Stimulated activated CD4-positive, alpha-beta T cell treated with anti-CD3 and anti-CD28 coated beads, Interleukin-15, amount 100 ng/mL, for 24 hours (primary cell): ENCODE measurements at regions not wholly inside any gene's neighbourhood (a gene's known extent, or its start where the extent isn't known, plus 50 kb on each side); places are given as distances from the start of the nearest gene placed in this dataset.
"Not testable (repeated sequence)": the region's sequence is repeated elsewhere in the genome, so short reads cannot be mapped to it uniquely, and the experiment has no call there.

Experiments used
- DNase-seq: peaks from one replicate; pipeline ENCODE4 v3.0.0-alpha.2; 2020

DNA sequence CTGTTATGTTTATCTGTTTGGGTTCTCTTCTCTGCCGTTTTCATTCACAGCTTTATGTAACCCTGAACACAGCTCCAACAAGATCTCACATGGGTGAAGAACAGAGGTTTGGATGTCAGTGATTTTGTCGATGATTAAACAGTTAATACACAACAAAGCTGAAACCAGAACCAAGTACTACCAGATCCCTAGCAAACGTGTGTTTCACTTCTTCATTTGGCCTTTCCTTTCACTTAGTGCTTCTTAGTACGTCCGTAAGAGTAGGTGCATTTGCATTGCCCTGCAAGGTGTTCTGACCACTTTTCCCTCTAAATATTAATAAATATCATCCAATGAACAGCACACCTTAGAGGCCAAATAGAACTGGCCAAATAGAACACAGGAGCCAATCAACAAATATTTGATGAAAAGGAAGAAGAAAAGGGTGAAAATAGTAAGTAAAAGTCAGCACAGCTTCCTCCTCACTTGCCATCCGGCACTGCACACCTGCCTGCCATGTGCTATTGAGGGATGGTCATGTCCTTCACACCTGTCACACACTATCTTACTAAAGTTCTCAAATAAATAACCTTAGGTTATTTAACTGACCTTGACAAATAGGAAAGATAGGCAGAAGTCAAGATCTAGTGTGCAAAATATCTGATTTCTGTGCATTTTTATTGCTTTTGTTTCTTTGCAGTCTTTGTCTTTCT, 252.6 kb upstream of the ANKRD30A start:
- no peak for DNase-seq

DNA sequence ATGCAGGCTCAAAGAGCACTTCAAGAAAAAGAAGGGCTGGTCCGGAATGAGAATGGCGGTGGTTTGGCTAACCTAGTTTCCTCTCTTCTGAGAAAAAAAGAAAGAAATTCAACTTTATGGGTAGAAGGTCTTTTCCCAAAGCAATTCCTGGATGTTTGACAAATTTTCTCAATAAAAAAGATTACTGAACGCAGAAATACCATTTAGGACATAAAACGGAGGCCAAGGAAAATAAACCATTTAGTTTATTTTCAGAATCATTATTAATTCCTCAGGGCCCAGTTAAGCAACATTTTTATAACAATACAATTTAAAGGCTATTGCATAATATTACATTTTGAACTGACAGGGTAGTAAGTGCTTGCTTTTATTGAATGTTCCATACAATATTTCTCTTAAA, 284.6 kb upstream of the ANKRD30A start:
- no peak for DNase-seq

DNA sequence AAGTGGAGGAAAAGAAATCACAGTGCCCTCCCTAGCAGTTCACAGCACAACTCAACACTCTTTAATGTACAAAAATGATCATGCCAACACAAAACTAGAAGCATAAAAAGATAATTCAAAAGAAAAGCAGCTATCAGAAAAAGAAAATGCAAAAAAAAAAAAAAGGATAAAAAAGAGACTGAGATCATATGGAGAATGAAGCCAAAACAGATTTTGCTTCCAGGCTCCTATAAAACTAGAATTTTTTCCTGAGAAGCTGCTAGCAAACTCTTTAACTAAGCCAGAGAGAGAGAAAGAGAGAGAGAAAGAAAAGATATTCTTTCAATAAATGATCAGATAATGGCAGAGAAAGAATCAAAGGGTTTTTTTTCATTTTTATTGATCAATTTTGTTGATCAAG, 288.0 kb upstream of the ANKRD30A start:
- no peak for DNase-seq

DNA sequence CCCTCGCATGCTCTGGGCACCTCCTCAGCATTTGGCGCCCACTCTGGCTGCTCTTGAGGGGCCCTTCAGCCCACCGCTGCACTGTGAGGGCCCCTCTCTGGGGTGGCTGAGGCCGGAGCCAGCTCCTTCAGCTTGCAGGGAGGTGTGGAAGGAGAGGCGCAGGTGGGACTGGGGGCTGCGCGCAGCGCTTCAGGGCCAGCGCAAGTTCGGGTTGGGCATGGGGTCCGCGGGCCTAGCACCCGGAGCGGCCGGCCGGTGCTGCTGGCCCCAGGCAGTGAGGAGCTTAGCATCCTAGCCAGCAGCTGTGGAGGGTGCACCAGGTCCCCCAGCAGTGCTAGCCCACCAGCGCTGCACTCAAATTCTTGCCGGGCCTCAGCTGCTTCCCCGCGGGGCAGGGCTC, 305.6 kb upstream of the ANKRD30A start:
- DNase-seq, result no peak

DNA sequence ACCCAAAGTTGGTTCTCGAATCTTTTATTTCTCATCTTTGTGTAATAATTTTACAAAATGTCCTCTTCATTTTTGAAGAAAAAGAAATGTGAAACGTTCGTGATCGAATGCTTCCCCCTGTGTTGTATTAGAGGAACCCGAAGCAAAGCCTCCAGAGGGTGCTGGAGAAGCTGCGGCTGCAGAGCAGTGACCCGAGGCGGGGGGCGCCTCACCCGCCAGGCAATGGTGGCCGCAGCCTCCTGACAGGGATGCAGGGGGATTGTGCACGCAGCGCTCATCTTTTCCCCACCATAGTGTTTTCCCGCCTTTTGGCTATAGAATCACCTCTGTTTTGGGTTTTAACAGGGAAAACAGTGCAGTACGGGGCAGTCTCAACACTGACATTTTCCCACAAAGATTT, 307.5 kb upstream of the ANKRD30A start:
- no peak for DNase-seq

DNA sequence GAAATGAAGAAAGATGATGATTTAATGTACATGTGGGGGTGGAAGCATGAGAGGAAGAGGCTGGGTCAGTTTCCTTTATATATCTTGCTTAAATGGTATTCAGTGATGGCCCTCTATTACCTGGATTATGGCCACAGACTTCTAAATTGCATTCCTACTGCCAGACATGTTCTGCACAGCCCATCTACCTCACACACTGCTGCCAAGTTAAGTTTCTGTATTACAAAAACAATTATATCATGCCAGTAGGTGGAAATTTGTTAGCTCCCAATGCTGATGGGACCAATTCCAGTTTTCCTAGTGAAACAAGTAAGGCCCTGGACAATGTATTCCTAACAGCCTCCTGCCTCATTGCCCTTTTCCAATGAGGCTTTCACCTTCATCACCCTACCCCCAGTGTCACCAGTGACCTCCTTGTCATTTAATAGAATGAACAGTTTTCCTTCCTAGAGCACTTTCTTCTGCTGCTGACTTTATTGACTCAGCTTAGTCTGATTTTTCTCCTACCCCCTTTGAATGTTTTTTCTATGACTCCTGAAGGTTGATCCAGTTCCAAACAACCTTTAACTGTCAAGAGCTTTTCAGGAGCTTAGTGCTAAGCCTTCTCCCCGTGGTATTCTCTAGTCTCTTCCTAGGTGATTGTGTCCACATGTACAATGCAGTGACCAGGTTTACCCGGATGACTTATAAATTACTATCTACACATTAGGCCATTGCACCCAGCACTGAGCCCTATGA, 316.6 kb upstream of the ANKRD30A start:
- no peak for DNase-seq

DNA sequence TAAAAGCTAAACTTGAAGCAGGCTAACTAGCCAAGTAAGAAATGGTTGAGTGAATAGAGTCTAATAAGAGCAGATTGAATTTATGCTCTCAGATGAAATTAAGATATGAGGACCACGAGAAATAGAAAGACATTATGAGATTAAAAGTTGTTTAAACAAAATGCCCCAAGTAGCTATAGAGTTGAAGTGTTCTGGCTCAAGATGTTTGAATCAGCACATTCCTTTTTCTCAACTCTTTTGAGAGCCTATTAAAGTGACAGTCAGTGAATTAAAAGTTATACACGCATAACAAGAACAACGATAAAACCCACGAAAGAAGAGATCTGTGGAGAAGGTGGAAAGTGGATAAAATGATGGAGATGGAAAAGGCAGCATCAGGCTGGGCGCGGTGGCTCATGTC, 322.2 kb upstream of the ANKRD30A start:
- DNase-seq, result no peak

DNA sequence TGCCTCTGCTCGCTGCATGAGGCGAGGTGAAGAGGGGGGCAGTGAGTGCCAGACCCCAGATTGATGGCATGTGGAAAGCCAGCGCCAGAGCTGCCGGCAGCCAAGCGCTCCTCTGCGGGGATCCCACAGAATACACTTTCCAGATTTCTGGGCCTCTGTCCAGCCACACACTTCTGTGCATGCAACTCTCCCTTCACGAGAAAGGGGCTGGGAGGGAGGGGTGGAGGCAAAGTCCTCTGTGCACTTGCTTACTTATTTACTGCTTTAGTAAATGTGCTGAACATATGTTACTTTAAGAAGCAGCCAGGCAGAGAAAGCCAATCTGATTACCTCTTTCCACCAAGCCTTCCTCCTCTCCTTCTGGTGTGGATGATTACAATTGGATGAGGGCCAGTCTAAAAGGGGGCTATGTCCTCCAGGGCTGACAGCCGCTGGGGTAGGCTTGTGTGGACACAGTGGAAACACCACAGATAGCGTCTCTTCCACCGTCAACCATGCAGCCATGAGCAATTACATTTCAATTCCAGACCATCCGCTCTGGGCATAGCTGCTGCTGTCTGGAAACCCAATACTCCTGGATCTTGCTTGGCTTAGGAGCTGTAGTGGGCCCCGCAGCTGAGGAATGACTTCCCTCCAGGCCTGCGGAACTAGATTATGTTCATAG, 322.8 kb upstream of the ANKRD30A start:
- no peak for DNase-seq

DNA sequence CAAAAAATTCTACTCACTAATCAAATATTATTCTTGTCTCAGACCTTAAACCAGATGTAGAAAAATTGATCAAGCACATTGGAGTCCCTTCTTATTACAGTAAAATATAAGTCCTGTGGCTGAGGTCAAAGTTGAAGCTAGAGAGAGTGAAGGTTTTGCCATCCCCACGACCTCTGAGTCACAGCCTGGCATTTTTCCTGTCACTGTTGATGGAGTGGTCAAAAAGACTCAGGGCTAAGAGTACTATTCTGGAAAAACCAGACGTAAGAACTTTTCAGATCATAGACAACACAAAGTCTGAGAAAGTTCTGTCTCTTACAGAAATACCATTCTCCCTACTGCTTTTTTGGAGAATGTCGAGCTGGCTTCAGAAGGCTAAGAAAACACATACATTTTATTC, 323.7 kb upstream of the ANKRD30A start:
- DNase-seq, result no peak

DNA sequence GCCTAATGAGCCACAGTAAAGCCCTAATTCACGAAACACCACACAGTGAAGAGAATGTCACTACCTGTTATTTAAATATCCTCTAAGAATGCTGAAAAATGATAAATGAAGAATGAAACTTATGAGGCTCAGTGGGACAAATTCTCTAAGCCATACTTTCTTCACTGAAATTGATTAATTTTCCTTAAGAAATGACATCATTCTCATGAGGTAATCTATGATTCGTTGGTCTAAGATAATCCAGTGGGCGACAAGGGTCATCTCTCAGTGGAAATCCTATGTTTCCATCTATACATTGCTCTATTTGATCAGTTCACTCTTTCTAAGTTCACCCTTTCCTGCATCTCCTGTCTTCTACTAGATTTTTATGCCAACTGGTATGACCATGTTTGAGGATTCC, 330.4 kb upstream of the ANKRD30A start:
- DNase-seq, result no peak

DNA sequence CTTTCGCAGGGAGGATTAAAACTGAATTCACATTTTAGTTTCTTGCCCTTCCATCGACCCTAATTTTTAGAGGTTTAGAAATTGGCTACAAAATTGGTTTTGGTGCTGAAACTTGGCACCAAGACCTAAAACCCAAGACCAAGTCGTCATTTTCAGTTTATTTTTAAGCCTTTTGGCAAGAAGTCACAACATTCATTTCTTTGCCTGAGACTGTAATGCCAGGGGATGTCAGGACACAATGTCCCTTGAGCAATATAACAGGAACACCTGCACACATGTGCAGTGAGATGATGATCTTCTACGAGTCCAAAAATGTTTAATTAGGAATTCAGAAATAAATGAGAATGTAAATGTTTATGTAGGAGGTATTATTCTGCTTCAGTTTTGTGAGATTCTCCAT, 335.4 kb upstream of the ANKRD30A start:
- DNase-seq, result no peak

DNA sequence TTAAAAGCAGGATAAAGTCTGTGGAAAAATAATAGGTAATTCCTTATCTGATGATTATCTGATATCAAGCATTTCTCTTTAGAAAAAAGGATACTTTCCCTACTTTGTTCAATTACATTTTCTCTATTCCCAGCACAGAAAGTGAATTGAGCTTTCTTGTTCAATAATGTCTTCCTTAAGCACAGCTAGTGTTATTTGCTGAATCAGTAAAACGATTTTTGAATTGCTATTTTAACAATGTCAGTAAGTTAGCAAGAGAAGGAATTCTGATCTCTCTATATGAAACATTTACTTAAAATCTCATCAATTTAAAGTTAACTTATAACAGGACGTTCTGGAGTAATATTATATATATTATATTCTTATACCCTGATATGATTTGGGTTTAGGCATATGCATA, 337.2 kb upstream of the ANKRD30A start:
- DNase-seq, result no peak

DNA sequence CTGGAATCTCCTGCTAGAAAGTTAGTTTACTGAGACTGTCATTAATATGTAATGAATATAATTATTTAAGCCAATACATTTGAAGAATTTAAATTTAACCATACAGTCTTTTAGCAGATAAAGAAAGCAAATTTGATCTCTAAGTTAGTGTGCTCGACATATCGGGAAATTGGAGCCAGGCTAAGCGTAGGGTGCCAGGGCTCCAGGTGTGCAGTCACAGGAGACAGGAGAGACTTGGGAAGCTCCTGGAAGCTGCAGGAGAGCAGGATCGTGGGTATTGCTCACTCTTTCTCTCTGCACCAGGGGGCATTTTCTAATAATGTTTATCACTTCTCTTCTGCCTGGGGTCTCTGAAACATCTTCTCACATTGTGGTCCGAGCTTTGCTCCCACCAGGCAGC, 342.0 kb upstream of the ANKRD30A start:
- no peak for DNase-seq

DNA sequence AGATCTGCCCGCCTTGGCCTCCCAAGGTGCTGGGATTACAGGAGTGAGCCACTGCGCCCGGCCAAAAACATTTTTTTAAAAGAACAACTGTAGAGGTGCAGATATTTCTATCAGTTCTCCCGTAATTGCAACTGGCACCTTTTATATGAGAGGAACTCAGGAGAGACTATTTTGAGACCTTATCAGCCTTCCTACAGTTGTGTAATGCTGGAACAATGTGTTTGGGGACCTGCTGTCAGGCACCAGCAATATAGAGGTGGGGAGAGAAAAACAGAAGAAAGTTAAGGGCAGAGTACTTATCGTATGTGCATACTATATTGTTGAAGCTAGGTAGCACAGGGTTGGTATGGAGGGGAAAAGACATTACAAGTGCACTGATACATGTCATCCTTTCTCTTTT, 343.8 kb upstream of the ANKRD30A start:
- no peak for DNase-seq

DNA sequence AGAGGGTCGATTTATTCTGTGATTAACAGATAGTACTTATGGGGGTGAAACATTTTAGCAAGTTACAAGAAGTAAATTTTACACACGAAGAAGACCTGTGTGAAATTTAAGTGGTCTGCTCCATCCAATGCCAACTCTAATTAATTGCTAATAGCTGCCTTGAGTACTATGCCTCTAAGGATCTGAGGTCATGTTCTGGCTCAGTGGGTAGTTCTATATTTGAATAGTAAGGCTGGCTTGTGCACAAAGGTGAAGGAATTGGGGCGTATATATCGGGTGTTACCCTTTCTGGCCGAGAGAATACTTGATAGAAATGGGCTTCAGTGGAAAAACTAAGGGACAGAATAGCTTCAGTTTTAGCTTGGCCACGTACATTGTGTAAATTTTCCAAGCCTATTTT, 345.2 kb upstream of the ANKRD30A start:
- DNase-seq, result no peak

DNA sequence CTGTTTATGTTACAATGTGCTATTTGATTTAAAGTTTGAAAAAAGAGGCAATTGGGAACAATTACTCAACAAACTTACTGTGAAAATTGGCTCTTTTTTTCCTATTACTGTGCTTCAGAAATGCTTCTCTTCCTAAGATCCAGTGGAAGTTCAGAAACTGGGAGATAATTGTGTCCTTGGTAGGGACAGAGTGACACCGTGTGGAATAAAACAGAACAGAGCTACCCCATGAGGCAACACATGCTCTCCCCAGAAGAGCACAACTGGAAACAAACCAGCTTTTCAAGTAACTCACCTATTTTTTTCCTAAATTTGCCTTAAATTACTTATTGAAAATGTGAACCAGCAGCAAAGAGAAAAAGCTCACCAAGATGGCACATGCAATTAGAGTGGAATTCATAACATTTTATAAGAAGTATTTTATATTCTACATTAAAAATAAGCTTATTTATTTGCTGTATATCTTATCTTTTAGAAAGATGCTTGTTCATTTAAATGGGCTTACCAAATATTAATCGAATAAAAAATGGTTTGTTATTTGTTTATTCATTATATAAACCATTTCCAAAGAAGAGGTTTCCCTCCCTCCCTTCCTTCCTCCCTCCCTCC, 346.1 kb upstream of the ANKRD30A start:
- DNase-seq, result no peak

DNA sequence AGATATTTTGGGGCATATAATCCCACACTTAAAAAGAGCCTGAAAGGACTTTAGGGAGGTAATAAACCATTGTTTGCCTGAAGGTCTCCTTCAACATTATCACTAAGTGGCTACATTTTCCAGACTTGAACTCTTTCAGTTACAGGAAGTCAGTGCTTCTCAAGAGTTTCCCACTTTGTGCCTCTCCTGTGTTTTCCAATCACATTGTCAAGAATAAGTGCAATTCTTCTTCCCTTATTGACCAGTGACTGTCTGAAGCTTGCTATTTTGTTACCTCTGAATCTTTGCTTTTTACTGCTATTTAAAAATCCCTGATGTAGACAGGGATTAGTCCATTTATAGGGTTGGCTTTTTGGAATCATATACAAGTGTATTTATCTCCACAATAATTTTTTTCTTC, 346.7 kb upstream of the ANKRD30A start:
- DNase-seq, result no peak

DNA sequence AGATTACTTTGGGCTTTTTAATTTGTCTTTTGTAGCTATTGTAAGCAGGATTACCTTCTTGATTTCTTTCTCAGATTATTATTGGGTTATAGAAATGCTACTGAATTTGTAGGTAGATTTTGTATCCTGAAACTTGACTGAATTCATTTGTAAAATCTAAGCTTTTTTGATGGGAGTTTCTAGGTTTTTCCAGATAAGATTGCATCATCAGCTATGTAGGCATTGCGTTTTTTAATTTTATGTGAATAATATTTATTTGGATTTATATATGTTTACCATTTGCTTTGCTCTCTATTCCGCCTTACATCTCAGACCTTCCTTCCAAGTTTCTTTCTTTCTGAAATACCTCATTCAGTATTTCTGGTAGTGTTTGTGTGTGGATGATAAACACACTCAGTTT, 351.7 kb upstream of the ANKRD30A start:
- DNase-seq, result no peak

DNA sequence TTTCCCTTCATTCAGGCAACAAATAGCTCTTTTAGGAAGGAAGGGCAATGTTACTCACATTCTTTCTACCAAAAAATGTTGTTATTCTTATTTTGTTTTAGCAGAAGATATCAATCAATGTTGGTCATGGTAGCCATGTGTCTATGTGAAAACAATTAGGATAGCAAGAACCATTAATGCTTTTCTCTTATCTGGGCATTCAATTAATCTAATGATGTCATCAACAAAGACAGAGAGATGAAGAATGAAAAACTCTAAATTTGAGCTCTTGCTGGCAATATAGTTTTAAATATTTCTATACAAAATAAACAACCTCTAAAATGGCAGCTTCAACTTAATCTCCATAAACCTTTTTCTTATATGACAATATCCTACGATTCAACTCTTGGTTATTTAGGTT, 353.7 kb upstream of the ANKRD30A start:
- no peak for DNase-seq

DNA sequence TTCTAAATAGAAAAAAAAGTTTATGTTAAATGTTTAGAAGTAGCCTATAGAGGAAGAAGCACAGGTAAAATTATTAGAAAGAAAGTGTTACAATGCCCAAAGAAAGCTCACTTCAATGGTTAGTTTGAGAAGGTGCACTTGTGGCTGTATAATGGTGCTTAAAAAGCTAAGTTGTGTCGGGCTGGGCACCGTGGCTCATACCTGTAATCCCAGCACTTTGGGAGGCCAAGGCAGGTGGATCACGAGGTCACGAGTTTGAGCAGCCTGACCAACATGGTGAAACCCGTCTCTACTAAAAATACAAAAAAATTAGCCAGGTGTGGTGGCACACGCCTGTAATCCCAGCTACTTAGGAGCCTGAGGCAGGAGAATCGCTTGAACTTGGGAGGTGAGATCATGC, 355.7 kb upstream of the ANKRD30A start:
- not testable (repeated sequence) for DNase-seq

DNA sequence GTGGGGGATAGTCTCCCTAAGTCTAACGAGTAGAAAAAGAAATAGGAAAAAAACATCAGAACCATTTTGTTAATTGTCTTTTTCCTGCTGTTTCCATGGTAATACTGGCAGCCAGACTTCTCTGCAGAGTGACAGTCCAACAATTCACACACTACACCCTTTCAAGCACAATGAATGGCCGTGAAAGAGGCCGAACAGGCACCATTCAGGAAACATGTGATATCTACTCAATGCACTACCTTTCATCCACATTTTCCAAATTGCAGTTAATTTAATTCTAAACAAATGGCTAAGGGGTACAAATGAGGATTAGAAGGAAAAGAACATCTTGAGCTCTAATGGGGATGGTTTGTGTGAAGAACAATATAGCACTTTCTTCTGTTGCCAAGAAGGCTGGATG, 358.5 kb upstream of the ANKRD30A start:
- no peak for DNase-seq

DNA sequence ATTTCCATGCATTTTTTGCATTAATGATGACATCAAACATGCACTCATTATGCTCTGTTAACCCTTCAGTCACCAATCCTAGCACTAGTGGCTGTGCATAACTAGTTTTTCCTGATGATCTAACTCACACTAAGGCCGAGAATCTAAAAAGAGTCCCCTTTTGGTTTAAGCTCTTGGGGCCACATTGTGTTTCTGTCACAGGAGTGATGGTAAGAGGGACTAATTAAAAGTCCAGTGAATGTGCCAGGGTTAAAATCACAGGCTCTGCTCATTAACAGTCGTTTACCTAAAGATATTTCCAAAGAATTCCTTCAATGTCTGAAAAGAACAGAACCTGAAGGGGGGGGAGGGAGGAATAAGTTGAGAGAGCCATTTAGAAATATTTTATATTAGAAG, 359.0 kb upstream of the ANKRD30A start:
- DNase-seq, result no peak

DNA sequence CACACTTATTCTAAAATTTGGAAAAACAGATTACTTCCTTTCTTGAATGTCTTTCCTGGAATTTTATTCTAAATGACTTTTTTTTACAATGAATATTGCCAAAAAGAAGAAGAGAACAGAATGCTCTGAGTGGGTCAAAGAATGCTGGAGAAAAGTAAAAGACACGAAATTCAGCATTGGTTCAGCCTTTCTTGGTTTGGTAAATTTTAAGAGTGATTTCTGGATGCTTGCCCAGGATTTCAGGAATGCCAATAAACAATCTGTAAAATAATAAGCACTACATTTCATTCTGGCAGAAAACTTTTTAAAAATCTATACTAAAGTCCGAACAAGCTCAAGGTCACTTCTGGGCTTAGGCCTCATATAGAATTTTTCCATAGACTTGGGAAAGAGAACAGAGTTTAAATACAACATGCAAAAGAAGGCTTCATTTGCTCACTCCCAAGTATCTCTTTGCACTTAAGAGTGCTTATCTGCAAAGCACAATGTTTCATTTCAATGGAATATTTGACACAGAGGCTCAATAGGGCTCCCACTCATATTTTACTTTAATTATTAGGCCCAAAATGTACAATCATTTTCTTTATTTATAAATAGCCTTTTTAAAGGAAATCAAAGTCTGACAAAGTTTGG, 359.5 kb upstream of the ANKRD30A start:
- no peak for DNase-seq

DNA sequence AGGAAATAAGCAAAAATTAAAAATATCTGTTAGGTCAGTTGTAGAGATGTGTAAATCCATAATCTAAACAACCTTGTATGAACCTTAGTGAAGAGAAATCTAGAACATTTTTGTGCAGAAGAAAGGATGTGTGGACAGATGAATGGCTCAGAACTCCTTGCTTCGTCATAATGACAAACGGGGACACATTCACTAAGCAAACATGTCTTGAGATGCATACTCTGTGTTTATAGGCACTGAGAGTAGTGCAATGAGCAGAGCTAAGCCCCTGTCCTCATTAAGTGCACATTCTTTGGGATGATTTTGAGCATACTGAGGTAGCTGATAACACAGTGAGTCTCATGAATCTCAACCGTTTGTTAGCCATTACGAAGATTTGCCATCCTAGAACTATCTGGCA, 360.6 kb upstream of the ANKRD30A start:
- no peak for DNase-seq
